GM10847 (cell line): ENCODE measurements at regions not wholly inside any gene's neighbourhood (a gene's known extent, or its start where the extent isn't known, plus 50 kb on each side); places are given as distances from the start of the nearest gene placed in this dataset.

Experiments
- POLR2A ChIP-seq: IDR thresholded peaks from 2 replicates; pipeline ENCODE4 v1.6.1; 2011; ENCODE audit not compliant: insufficient read length; ENCODE audit errors: extremely low read depth

DNA sequence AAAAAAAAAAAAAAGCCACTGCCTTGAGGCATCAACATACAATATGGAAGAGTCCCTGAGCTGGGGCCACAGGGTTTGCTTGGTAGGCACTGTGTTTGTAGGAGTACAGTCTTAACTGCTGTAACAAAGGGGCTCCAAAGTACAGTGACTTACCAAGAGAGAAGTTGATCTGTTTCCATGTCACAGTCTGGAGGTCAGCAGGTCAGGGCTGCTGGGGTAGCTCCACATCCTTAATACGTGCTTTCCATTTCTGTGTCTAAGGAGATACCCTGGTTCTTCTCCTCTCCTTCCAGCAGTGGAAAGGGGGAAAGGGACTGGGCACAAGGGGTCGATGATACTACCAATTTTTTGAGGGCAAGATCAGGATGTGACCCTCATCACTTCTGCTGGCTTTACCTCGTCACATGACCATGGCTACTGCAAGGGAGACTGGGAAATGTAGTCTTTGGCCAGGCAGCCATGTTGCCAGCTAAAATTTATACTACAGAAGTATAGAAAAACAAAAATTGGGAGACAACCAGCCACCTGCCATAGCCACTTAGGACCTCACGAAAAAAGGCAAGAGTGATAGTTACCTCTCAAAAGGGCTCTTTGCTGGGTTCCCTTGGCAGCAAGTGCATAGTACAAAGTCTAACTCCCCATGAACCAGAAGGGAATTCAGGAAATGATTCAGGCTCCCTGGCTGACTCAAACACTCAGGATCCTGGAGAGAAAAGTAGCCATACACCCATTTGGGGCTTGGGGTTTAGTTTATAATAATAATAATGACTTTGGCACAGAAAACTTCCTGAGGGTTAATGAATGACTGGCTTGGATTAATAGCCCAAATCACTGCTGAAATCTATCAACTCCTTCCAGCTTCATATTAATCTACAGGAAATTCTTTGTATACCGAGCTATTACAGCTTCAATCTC is 52.7 kb upstream of the ATP5PO start:
- TF ChIP-seq POLR2A, result no peak

DNA sequence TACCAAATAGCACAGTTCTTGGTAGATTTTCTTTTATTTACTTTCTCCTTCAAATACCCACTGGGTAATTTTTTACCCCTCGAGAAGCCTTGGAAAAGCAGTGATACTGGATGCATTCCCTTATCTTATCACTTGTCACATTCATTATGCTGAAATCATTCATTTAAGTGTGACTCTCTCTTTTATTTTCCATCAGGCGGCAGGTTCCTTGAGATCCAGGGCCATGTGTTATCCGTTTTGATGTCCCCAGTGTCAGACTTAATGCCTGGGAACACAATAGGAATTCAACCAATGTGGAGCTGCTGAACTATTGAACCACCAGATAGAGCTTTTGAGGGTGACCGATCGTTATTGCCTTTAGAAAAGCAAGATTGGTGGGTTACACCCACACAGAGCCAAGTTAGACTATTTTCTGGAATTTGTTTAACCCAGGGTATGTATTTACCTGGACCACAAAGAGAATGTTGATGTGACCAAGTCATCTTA is 51.5 kb upstream of the ATP5PO start:
- TF ChIP-seq POLR2A, result no peak

DNA sequence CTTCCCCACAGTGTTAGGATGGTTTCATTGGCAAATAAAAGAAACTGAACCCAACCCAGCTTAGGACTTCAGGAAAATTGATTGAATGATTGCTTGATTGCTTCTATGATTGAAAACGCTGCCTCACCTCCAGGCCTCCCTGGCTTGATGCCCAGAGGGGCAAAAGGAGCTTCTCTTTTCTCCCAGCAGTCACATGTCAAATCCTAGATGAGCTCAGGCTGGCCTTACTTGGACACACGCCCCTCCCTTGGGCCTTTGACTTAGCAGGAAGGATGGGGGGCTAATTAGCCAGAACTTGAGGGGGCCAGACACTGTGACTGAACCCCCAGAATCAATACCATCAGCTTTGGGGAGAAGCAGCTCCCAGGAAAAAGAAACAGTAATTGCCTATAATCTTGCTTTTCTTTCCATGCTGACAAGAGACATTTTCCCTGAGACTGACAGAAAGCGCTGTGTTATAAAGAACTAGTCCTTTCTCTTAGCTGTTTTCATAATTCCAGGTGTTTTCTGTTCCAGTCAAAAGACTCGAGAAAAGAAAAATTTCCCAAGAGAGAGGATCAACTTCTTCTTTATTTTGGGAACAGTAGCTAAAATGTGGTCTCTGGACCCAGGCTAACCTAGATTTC is 50.8 kb upstream of the ATP5PO start:
- TF ChIP-seq POLR2A, result no peak
